ENCODE measurements at regions not wholly inside any gene's neighbourhood (a gene's known extent, or its start where the extent isn't known, plus 50 kb on each side); places are given as distances from the start of the nearest gene placed in this dataset.

DNA sequence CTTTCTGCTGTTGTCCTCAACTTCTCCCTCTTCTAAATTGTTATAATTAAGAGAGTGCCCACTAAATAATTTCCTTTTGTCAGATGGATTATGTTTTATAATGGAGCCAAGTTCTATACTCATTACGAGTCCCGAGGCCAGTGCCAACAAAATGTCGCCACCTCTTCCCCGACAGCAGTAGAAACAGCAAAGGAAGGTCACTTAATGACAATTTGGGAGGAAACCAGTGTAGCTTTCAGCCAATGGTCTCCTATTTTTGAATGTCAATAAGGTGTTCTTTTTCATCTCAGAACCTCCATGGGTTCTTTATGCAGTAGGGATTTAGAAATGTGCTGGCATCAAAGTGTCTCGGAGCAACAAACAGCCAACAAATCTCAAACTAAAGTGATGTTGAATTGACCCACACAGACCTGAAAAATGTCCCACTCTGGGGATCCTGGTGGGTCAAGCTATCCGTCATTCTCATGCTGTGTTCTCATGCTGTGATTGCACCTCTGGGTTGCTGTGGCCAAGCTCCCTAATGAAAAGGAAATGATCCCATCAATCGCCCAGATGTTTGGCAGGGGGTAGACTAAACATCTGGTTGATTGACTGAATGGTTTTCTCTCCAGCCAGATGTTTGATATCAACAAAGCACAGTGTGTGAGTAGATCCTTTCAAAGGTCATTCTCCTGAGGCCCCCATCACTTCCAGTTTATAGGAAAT, 291.9 kb downstream of the DMAC1 start:
- ChIA-PET CTCF (ENCODE audit: partially characterized antibody) (interaction anchor here (1.6 kb wide), 1 partner anchor 10 kb away, joined by 5 read pairs; no protein-coding TSS in a partner anchor), POLR2A (ENCODE audit: partially characterized antibody) (no interaction called here)
- H2BK120ac ChIP-seq (replicated peaks; ENCODE audit: low read depth, low read length): no peak overlapping the region
- no peak overlapping the region for H2AFZ ChIP-seq (ENCODE audit: low read length)
- no peak overlapping the region for H2BK5ac ChIP-seq (ENCODE audit: low read depth, low read length)
- H3K4me2 ChIP-seq (ENCODE audit: insufficient read depth in 1 of 2, low read depth in 2 of 2, low read length in 2 of 2): no peak overlapping the region
- H2BK15ac ChIP-seq (ENCODE audit: low read length): no peak overlapping the region
- no peaks in the 10 kb centered on the region for H3K4me1 ChIP-seq (replicated peaks in 1 of 4; ENCODE audit: control insufficient read depth in 3 of 4, insufficient read depth in 4 of 4, low read length in 3 of 4)
- DNase-seq (ENCODE audit: low read depth in 1 of 2, low spot score in 2 of 2) (no peak), FAIRE-seq (no peak)
- no peaks in the 10 kb centered on the region for H3K36me3 ChIP-seq (ENCODE audit: control insufficient read depth in 2 of 4, insufficient read depth in 4 of 4, low read length in 3 of 4)
- no peaks in the 10 kb centered on the region for H3K27me3 ChIP-seq (replicated peaks in 1 of 4; ENCODE audit: control insufficient read depth in 3 of 4, extremely low read depth in 1 of 4, insufficient read depth in 3 of 4, low read length in 3 of 4)
- no peak overlapping the region for H3K4ac ChIP-seq (replicated peaks; ENCODE audit: insufficient read length, low read depth, low read length)
- no peaks in the 10 kb centered on the region for H3K23me2 ChIP-seq (ENCODE audit: low read depth, low read length)
- no peaks in the 10 kb centered on the region for H4K20me1 ChIP-seq (replicated peaks in 1 of 2; ENCODE audit: control insufficient read depth in 1 of 2, insufficient read depth in 2 of 2, low read length in 2 of 2)
- 80% methylated on average over 7 of the region's 7 CpGs; no CpG with 5 or more reads in 1 of the 2 experiments for whole genome bisulfite sequencing, 2 experiments (ENCODE audit: extremely low coverage in 1 of 2, insufficient coverage in 1 of 2, insufficient read length in 1 of 2, insufficient replicate concordance in 2 of 2, low coverage in 1 of 2, low lambda C conversion rate in 2 of 2, missing lambda C conversion rate in 1 of 2)
- H3K79me2 ChIP-seq (ENCODE audit: control insufficient read depth in 1 of 2, insufficient read depth in 2 of 2, low read length in 2 of 2): no peaks in the 10 kb centered on the region
- H2BK20ac ChIP-seq (ENCODE audit: low read length): no peak overlapping the region
- H3K14ac ChIP-seq (ENCODE audit: insufficient read length): no peak overlapping the region
- no peaks in the 10 kb centered on the region for H3K9me3 ChIP-seq (ENCODE audit: insufficient read depth in 2 of 2, low read depth in 1 of 2, low read length in 1 of 2)
- H3K18ac ChIP-seq (ENCODE audit: extremely low read depth, low read length): no peak overlapping the region
- H3K27ac ChIP-seq (ENCODE audit: low read depth, low read length): no peak overlapping the region
- H4K91ac ChIP-seq (replicated peaks; ENCODE audit: insufficient read length, low read length): no peak overlapping the region
- H3K23ac ChIP-seq (ENCODE audit: insufficient read length): no peak overlapping the region
- H4K8ac ChIP-seq (ENCODE audit: extremely low read depth, insufficient read depth, low read length): no peak overlapping the region
- H2AK5ac ChIP-seq (ENCODE audit: low read depth, low read length): no peak overlapping the region
- H3K4me3 ChIP-seq (ENCODE audit: extremely low read depth in 1 of 4, insufficient read depth in 2 of 4, low read depth in 3 of 4, low read length in 4 of 4): no peak overlapping the region
- H3K9ac ChIP-seq (replicated peaks in 1 of 4; ENCODE audit: extremely low read depth in 1 of 4, low read depth in 3 of 4, low read length in 3 of 4): no peak overlapping the region
- H3K79me1 ChIP-seq (ENCODE audit: low read depth, low read length): no peaks in the 10 kb centered on the region
- H3K56ac ChIP-seq (replicated peaks; ENCODE audit: insufficient read length, low read depth, low read length): no peak overlapping the region
- no peak for TF ChIP-seq CTBP2 (IDR thresholded peaks at IDR 0.05; ENCODE audit: borderline replicate concordance, insufficient read depth, insufficient read length, low read length)
- no peak overlapping the region for H4K5ac ChIP-seq (ENCODE audit: insufficient read length, low read depth, low read length)
- no peak overlapping the region for H2BK12ac ChIP-seq (ENCODE audit: low read depth, low read length)

Measured in H1 (cell line).